H9 (cell line): ENCODE measurements at regions not wholly inside any gene's neighbourhood (a gene's known extent, or its start where the extent isn't known, plus 50 kb on each side); places are given as distances from the start of the nearest gene placed in this dataset.
"Not testable (repeated sequence)": the region's sequence is repeated elsewhere in the genome, so short reads cannot be mapped to it uniquely, and the experiment has no call there.

Experiments used
- DNase-seq: peaks from one replicate; pipeline ENCODE4 v3.0.0-alpha.2; 2017
- H2AFZ ChIP-seq: one replicate; pipeline ENCODE4 v1.6.1; 2013; ENCODE audit warnings: mild to moderate bottlenecking, low read length, control low read depth, moderate library complexity
- H2AK5ac ChIP-seq: 2 replicates; pipeline ENCODE4 v1.6.1; 2013; ENCODE audit warnings: low read length, control low read depth, mixed read lengths; ENCODE audit not compliant: insufficient read length
- H2BK120ac ChIP-seq: one replicate; pipeline ENCODE4 v1.6.1; 2013; ENCODE audit warnings: low read depth, mild to moderate bottlenecking, low read length, control low read depth, inconsistent platforms; ENCODE audit not compliant: poor library complexity, severe bottlenecking
- H2BK12ac ChIP-seq: 2 replicates; pipeline ENCODE4 v1.6.1; 2013; ENCODE audit warnings: low read length, control low read depth, mixed read lengths, low read depth; ENCODE audit not compliant: insufficient read length
- H2BK15ac ChIP-seq: 2 replicates; pipeline ENCODE4 v1.6.1; 2013; ENCODE audit warnings: low read depth, low read length, control low read depth
- H2BK20ac ChIP-seq: one replicate; pipeline ENCODE4 v1.6.1; 2013; ENCODE audit warnings: low read depth, mild to moderate bottlenecking, low read length, control low read depth, inconsistent platforms; ENCODE audit not compliant: poor library complexity, severe bottlenecking
- H2BK5ac ChIP-seq: 2 replicates; pipeline ENCODE4 v1.6.1; 2013; ENCODE audit warnings: low read length, control low read depth, mixed read lengths; ENCODE audit not compliant: insufficient read length
- H3K14ac ChIP-seq: 2 replicates; pipeline ENCODE4 v1.6.1; 2013; ENCODE audit warnings: low read length, control low read depth; ENCODE audit not compliant: insufficient read depth
- H3K18ac ChIP-seq: 2 replicates; pipeline ENCODE4 v1.6.1; 2013; ENCODE audit warnings: low read depth, mild to moderate bottlenecking, mixed read lengths, low read length, control low read depth; ENCODE audit not compliant: insufficient read length
- H3K23ac ChIP-seq: 2 replicates; pipeline ENCODE4 v1.6.1; 2013; ENCODE audit warnings: low read length, control low read depth, mixed read lengths, low read depth; ENCODE audit not compliant: insufficient read length
- H3K23me2 ChIP-seq: 2 replicates; pipeline ENCODE4 v1.6.1; 2013; ENCODE audit warnings: low read depth, mild to moderate bottlenecking, mixed read lengths, low read length, control low read depth; ENCODE audit not compliant: insufficient read length, poor library complexity, severe bottlenecking
- H3K27ac ChIP-seq: 2 replicates; pipeline ENCODE4 v1.5.1; 2013; ENCODE audit warnings: low read length, control low read depth, mixed read lengths, low read depth; ENCODE audit not compliant: insufficient read length
- H3K27me3 ChIP-seq: 2 replicates; pipeline ENCODE4 v1.6.1; 2013; ENCODE audit warnings: low read length, control low read depth, inconsistent platforms; ENCODE audit not compliant: insufficient read depth
- H3K4ac ChIP-seq: 2 replicates; pipeline ENCODE4 v1.6.1; 2013; ENCODE audit warnings: low read depth, mild to moderate bottlenecking, control low read depth, inconsistent platforms, low read length, moderate library complexity
- H3K4me1 ChIP-seq: 2 replicates; pipeline ENCODE4 v1.6.1; 2013; ENCODE audit warnings: low read length, control low read depth, inconsistent platforms; ENCODE audit not compliant: insufficient read depth
- H3K4me2 ChIP-seq: 2 replicates; pipeline ENCODE4 v1.6.1; 2013; ENCODE audit warnings: low read length, control low read depth, mixed read lengths; ENCODE audit not compliant: insufficient read length, insufficient read depth
- H3K56ac ChIP-seq: 2 replicates; pipeline ENCODE4 v1.6.1; 2013; ENCODE audit warnings: low read depth, mild to moderate bottlenecking, mixed read lengths, low read length, control low read depth; ENCODE audit not compliant: insufficient read length
- H3K79me1 ChIP-seq: 2 replicates; pipeline ENCODE4 v1.6.1; 2013; ENCODE audit warnings: low read depth, mild to moderate bottlenecking, moderate library complexity, low read length, control low read depth, inconsistent platforms; ENCODE audit not compliant: insufficient read depth, poor library complexity, severe bottlenecking
- H3K79me2 ChIP-seq: 2 replicates; pipeline ENCODE4 v1.6.1; 2013; ENCODE audit warnings: low read length, control low read depth, inconsistent platforms; ENCODE audit not compliant: insufficient read depth
- H3K9ac ChIP-seq: 2 replicates; pipeline ENCODE4 v1.6.1; 2013; ENCODE audit warnings: low read length, control low read depth, mixed read lengths; ENCODE audit not compliant: insufficient read length; ENCODE audit errors: extremely low read depth
- H3K9me3 ChIP-seq: one replicate; pipeline ENCODE4 v1.6.1; 2013; ENCODE audit warnings: low read depth, low read length, inconsistent platforms; ENCODE audit not compliant: control insufficient read depth
- H3T11ph ChIP-seq: one replicate; pipeline ENCODE4 v1.6.1; 2013; ENCODE audit warnings: mild to moderate bottlenecking, low read length, control low read depth, inconsistent platforms
- H4K20me1 ChIP-seq: one replicate; pipeline ENCODE4 v1.6.1; 2013; ENCODE audit not compliant: control insufficient read depth, insufficient read length, insufficient read depth
- H4K5ac ChIP-seq: 2 replicates; pipeline ENCODE4 v1.6.1; 2013; ENCODE audit warnings: low read depth, mild to moderate bottlenecking, mixed read lengths, low read length, control low read depth; ENCODE audit not compliant: insufficient read length
- H4K8ac ChIP-seq: replicated peaks from 2 replicates; pipeline ENCODE4 v1.6.1; 2013; ENCODE audit warnings: low read length, control low read depth, mixed read lengths, low read depth; ENCODE audit not compliant: insufficient read length
- H4K91ac ChIP-seq: 2 replicates; pipeline ENCODE4 v1.6.1; 2013; ENCODE audit warnings: low read depth, mild to moderate bottlenecking, moderate library complexity, mixed read lengths, low read length, control low read depth; ENCODE audit not compliant: insufficient read length
- H3K27ac Mint-ChIP-seq, 3 experiments: 2 replicates in 2 of 3; 3 replicates in 1 of 3; pipeline ENCODE4 v1.8.0; 2020 to 2021; ENCODE audit warnings: mixed read lengths in 3 of 3, mild to moderate bottlenecking in 1 of 3, moderate library complexity in 1 of 3
- H3K27me3 Mint-ChIP-seq: 2 replicates; pipeline ENCODE4 v1.8.0; 2021; ENCODE audit warnings: low read depth, mild to moderate bottlenecking, moderate library complexity, mixed read lengths
- H3K36me3 Mint-ChIP-seq, 3 experiments: 2 replicates in 2 of 3; 3 replicates in 1 of 3; pipeline ENCODE4 v1.8.0; 2020 to 2021; ENCODE audit warnings: low read depth in 3 of 3, mixed read lengths in 3 of 3; ENCODE audit not compliant: insufficient read depth in 1 of 3
- H3K4me1 Mint-ChIP-seq, 2 experiments: 2 replicates each; pipeline ENCODE4 v1.8.0; 2020; ENCODE audit warnings: mixed read lengths in 2 of 2
- H3K4me3 Mint-ChIP-seq, 2 experiments: 2 replicates in 1 of 2; 3 replicates in 1 of 2; pipeline ENCODE4 v1.8.0; 2020 to 2021; ENCODE audit warnings: mild to moderate bottlenecking in 2 of 2, mixed read lengths in 2 of 2, moderate library complexity in 1 of 2
- H3K9me3 Mint-ChIP-seq, 2 experiments: 2 replicates in 1 of 2; 3 replicates in 1 of 2; pipeline ENCODE4 v1.8.0; 2020; ENCODE audit warnings: mild to moderate bottlenecking in 2 of 2, mixed read lengths in 2 of 2, moderate library complexity in 1 of 2
- CTCF ChIP-seq: fragments of 200-600 bp; sonication (generic); conservative IDR thresholded peaks from 3 replicates; pipeline ENCODE4 v1.8.0; 2021; ENCODE audit warnings: antibody characterized with exemption, mild to moderate bottlenecking
- WGBS: extraction: QIAGEN DNeasy Blood & Tissue Kit; methylation state at CpG from one replicate; pipeline ENCODE4 v1.1.7; 2013; ENCODE audit warnings: missing lambda C conversion rate, low lambda C conversion rate, mixed read lengths; ENCODE audit not compliant: insufficient read length; ENCODE audit errors: extremely low coverage; 5-methylcytosine and 5-hydroxymethylcytosine counted together

- Histone ChIP-seq H4K91ac (no peak overlapping the region), H3K9me3 (no peaks in the 10 kb centered on the region), H2AFZ (no peak overlapping the region), H3K27ac (no peak overlapping the region), H3K4ac (no peak overlapping the region), H3K23ac (no peak overlapping the region), H3T11ph (no peak overlapping the region), H3K4me2 (no peak overlapping the region), H3K9ac (no peak overlapping the region), H3K56ac (no peak overlapping the region), H3K79me1 (no peaks in the 10 kb centered on the region), H2BK12ac (no peak overlapping the region), H4K8ac (no peak overlapping the region), H2BK15ac (no peak overlapping the region), H3K18ac (no peak overlapping the region), H4K20me1 (no peaks in the 10 kb centered on the region), H2BK5ac (no peak overlapping the region), H4K5ac (no peak overlapping the region), H3K14ac (no peak overlapping the region), H2AK5ac (no peak overlapping the region), H2BK20ac (no peak overlapping the region), H3K27me3 (no peaks in the 10 kb centered on the region), H3K4me1 (no peaks in the 10 kb centered on the region), H3K79me2 (no peaks in the 10 kb centered on the region), H3K23me2 (no peaks in the 10 kb centered on the region), H2BK120ac (no peak overlapping the region)
- H3K9me3 Mint-ChIP-seq, result no peaks in the 10 kb centered on the region
- H3K27me3 Mint-ChIP-seq, result no peaks in the 10 kb centered on the region
- TF ChIP-seq CTCF, result peak; percentile 73
- H3K27ac Mint-ChIP-seq, result 0 out of 7 replicates have a peak overlapping the region, but pooled peaks of 1 of the 3 experiments have one; percentile 22
- WGBS, result no CpG with 5 or more reads among the region's 7 CpGs
- H3K36me3 Mint-ChIP-seq, result no peaks in the 10 kb centered on the region
- H3K4me1 Mint-ChIP-seq, result peaks cover 2 to 5% of the 10 kb centered on the region in 2 experiments; a peak in 2 of 4 replicates
- peak; percentile 81 for DNase-seq
- no peak overlapping the region for H3K4me3 Mint-ChIP-seq
Measured at GRCh38 chr13:103883164-103883563, 816.9 kb upstream of the SLC10A2 start.

- not testable (repeated sequence) for H3K9me3 ChIP-seq, H4K20me1 ChIP-seq, H4K8ac ChIP-seq, H3K14ac ChIP-seq, H3K36me3 Mint-ChIP-seq, H3K56ac ChIP-seq, H3K79me1 ChIP-seq, H2AK5ac ChIP-seq, H3K18ac ChIP-seq, H3K4me1 ChIP-seq, H2BK120ac ChIP-seq, H4K91ac ChIP-seq, DNase-seq, H3K9ac ChIP-seq, H3K4me1 Mint-ChIP-seq, H2AFZ ChIP-seq, H2BK20ac ChIP-seq, H3K27ac Mint-ChIP-seq, H4K5ac ChIP-seq, H2BK5ac ChIP-seq, H3K4me3 Mint-ChIP-seq, H3K4ac ChIP-seq, H3K27ac ChIP-seq, H3K4me2 ChIP-seq, H3K9me3 Mint-ChIP-seq, H2BK12ac ChIP-seq, H3K23me2 ChIP-seq, H3K27me3 ChIP-seq, H2BK15ac ChIP-seq, H3K79me2 ChIP-seq, H3K23ac ChIP-seq, H3K27me3 Mint-ChIP-seq, H3T11ph ChIP-seq
- no CpG with 5 or more reads among the region's 13 CpGs for WGBS
Measured at GRCh38 chr13:103880146-103880545, 813.9 kb upstream of the SLC10A2 start.
